Mononuclear cell (primary cell): ENCODE measurements at regions not wholly inside any gene's neighbourhood (a gene's known extent, or its start where the extent isn't known, plus 50 kb on each side); places are given as distances from the start of the nearest gene placed in this dataset.

Experiments
- H3K27me3 ChIP-seq: 2 replicates; pipeline ENCODE4 v1.6.0; 2011; ENCODE audit warnings: low read length, control low read depth; ENCODE audit not compliant: insufficient read depth
- H3K4me1 ChIP-seq: 2 replicates; pipeline ENCODE4 v1.5.1; 2011; ENCODE audit warnings: mild to moderate bottlenecking, low read length, control low read depth; ENCODE audit not compliant: insufficient read depth
- H3K4me3 ChIP-seq: 2 replicates; pipeline ENCODE4 v1.5.1; 2011; ENCODE audit warnings: mild to moderate bottlenecking, low read length, moderate library complexity
- H3K9me3 ChIP-seq: 2 replicates; pipeline ENCODE4 v1.5.1; 2011; ENCODE audit warnings: low read depth, mild to moderate bottlenecking, control low read depth, low read length

- Histone ChIP-seq H3K27me3 (peaks cover 3% of the 10 kb centered on the region), H3K4me1 (no peaks in the 10 kb centered on the region), H3K9me3 (no peaks in the 10 kb centered on the region), H3K4me3 (no peak overlapping the region)
Observed at GRCh38 chr11:115745610-115746512, 241.6 kb upstream of the CADM1 start.

GRCh38 chr11:115745066-115745465 is 240.9 kb upstream of the CADM1 start:
- peaks cover 3% of the 10 kb centered on the region for H3K27me3 ChIP-seq
- H3K4me1 ChIP-seq, result no peaks in the 10 kb centered on the region
- no peak overlapping the region for H3K4me3 ChIP-seq
- no peaks in the 10 kb centered on the region for H3K9me3 ChIP-seq

- H3K9me3 ChIP-seq, result no peaks in the 10 kb centered on the region
- H3K27me3 ChIP-seq, result peaks cover 2% of the 10 kb centered on the region
- no peaks in the 10 kb centered on the region for H3K4me1 ChIP-seq
- no peak overlapping the region for H3K4me3 ChIP-seq
Observed at GRCh38 chr11:115743719-115744118, 239.5 kb upstream of the CADM1 start.

GRCh38 chr11:115741376-115742107 is 237.3 kb upstream of the CADM1 start:
- Histone ChIP-seq H3K27me3 (no peaks in the 10 kb centered on the region), H3K9me3 (no peaks in the 10 kb centered on the region)

GRCh38 chr11:115740324-115740723 is 236.1 kb upstream of the CADM1 start:
- H3K4me3 ChIP-seq, result no peak overlapping the region
- H3K9me3 ChIP-seq, result no peaks in the 10 kb centered on the region
- H3K27me3 ChIP-seq, result no peaks in the 10 kb centered on the region
- no peaks in the 10 kb centered on the region for H3K4me1 ChIP-seq

More at GRCh38 chr11:115741376-115742107, 237.3 kb upstream of the CADM1 start:
- H3K4me3 ChIP-seq, result no peak overlapping the region
- H3K4me1 ChIP-seq, result no peaks in the 10 kb centered on the region

GRCh38 chr11:115739878-115740277 is 235.7 kb upstream of the CADM1 start:
- no peaks in the 10 kb centered on the region for H3K4me1 ChIP-seq
- no peak overlapping the region for H3K4me3 ChIP-seq
- no peaks in the 10 kb centered on the region for H3K27me3 ChIP-seq
- H3K9me3 ChIP-seq, result no peaks in the 10 kb centered on the region

- Histone ChIP-seq H3K4me3 (no peak overlapping the region), H3K27me3 (no peaks in the 10 kb centered on the region)
Observed at GRCh38 chr11:115739146-115739545, 234.9 kb upstream of the CADM1 start.

GRCh38 chr11:115737875-115738274 is 233.7 kb upstream of the CADM1 start:
- Histone ChIP-seq H3K4me1 (no peaks in the 10 kb centered on the region), H3K4me3 (no peak overlapping the region), H3K9me3 (no peaks in the 10 kb centered on the region), H3K27me3 (no peaks in the 10 kb centered on the region)

More at GRCh38 chr11:115739146-115739545, 234.9 kb upstream of the CADM1 start:
- Histone ChIP-seq H3K4me1 (no peaks in the 10 kb centered on the region), H3K9me3 (no peaks in the 10 kb centered on the region)

GRCh38 chr11:115736146-115736545 is 231.9 kb upstream of the CADM1 start:
- H3K27me3 ChIP-seq, result no peaks in the 10 kb centered on the region
- H3K4me3 ChIP-seq, result no peak overlapping the region
- H3K9me3 ChIP-seq, result no peaks in the 10 kb centered on the region
- H3K4me1 ChIP-seq, result no peaks in the 10 kb centered on the region

- peaks cover 4% of the 10 kb centered on the region for H3K27me3 ChIP-seq
- no peaks in the 10 kb centered on the region for H3K9me3 ChIP-seq
- H3K4me1 ChIP-seq, result no peaks in the 10 kb centered on the region
Observed at GRCh38 chr11:115724666-115725065, 220.5 kb upstream of the CADM1 start.

GRCh38 chr11:115722711-115723110 is 218.5 kb upstream of the CADM1 start:
- Histone ChIP-seq H3K9me3 (no peaks in the 10 kb centered on the region), H3K27me3 (peaks cover 4% of the 10 kb centered on the region), H3K4me3 (no peak overlapping the region)

More at GRCh38 chr11:115724666-115725065, 220.5 kb upstream of the CADM1 start:
- no peak overlapping the region for H3K4me3 ChIP-seq

GRCh38 chr11:115721296-115721995 is 217.2 kb upstream of the CADM1 start:
- peaks cover 4% of the 10 kb centered on the region for H3K27me3 ChIP-seq
- no peaks in the 10 kb centered on the region for H3K9me3 ChIP-seq
- H3K4me1 ChIP-seq, result peaks cover 8% of the 10 kb centered on the region
- no peak overlapping the region for H3K4me3 ChIP-seq

More at GRCh38 chr11:115722711-115723110, 218.5 kb upstream of the CADM1 start:
- no peaks in the 10 kb centered on the region for H3K4me1 ChIP-seq

GRCh38 chr11:115720602-115721245 is 216.5 kb upstream of the CADM1 start:
- Histone ChIP-seq H3K9me3 (no peaks in the 10 kb centered on the region), H3K4me1 (peaks cover 14% of the 10 kb centered on the region), H3K4me3 (no peak overlapping the region), H3K27me3 (peaks cover 4% of the 10 kb centered on the region)

GRCh38 chr11:115718945-115719344 is 214.7 kb upstream of the CADM1 start:
- peaks cover 14% of the 10 kb centered on the region for H3K4me1 ChIP-seq
- H3K4me3 ChIP-seq, result no peak overlapping the region
- H3K27me3 ChIP-seq, result no peaks in the 10 kb centered on the region
- H3K9me3 ChIP-seq, result no peaks in the 10 kb centered on the region
